ENCODE measurements at regions not wholly inside any gene's neighbourhood (a gene's known extent, or its start where the extent isn't known, plus 50 kb on each side); places are given as distances from the start of the nearest gene placed in this dataset.

- Histone ChIP-seq H2AK9ac (replicated peaks; ENCODE audit: low read depth, low read length, poor library complexity) (no peak overlapping the region), H3K36me3 (ENCODE audit: control insufficient read depth, insufficient read depth, low read length) (no peaks in the 10 kb centered on the region), H3K18ac (ENCODE audit: low read depth, low read length) (no peak overlapping the region), H3K4me2 (ENCODE audit: low read depth, low read length) (no peak overlapping the region), H3K23ac (ENCODE audit: low read depth, low read length) (no peak overlapping the region), H2AFZ (replicated peaks; ENCODE audit: low read length, poor library complexity) (no peak overlapping the region), H2BK120ac (ENCODE audit: low read depth, low read length) (no peak overlapping the region), H3K4ac (ENCODE audit: low read depth, low read length) (no peak overlapping the region), H3K4me1 (ENCODE audit: control insufficient read depth, insufficient read depth, low read length) (no peaks in the 10 kb centered on the region), H3K9ac (ENCODE audit: low read depth, low read length) (no peak overlapping the region), H3K4me3 (ENCODE audit: insufficient read depth, low read depth, low read length) (no peak overlapping the region), H3K79me1 (ENCODE audit: low read depth in 1 of 2, low read length in 2 of 2) (no peaks in the 10 kb centered on the region), H3K9me3 (ENCODE audit: control insufficient read depth, insufficient read depth, low read length) (no peaks in the 10 kb centered on the region; the same call in 1 of the 2 replicates), H3K14ac (replicated peaks; ENCODE audit: low read depth, low read length) (no peak overlapping the region), H2BK15ac (ENCODE audit: low read depth, low read length) (no peak overlapping the region), H4K20me1 (ENCODE audit: insufficient read depth, low read length) (no peaks in the 10 kb centered on the region), H2BK5ac (ENCODE audit: low read depth, low read length, poor library complexity, severe bottlenecking) (no peak overlapping the region), H4K5ac (ENCODE audit: low read depth, low read length) (no peak overlapping the region), H3K56ac (ENCODE audit: extremely low read depth, insufficient read depth, low read length) (no peak overlapping the region), H3K27ac (ENCODE audit: insufficient read depth, low read length) (no peak overlapping the region), H2BK20ac (ENCODE audit: low read depth, low read length) (no peak overlapping the region), H3K27me3 (ENCODE audit: control insufficient read depth, insufficient read depth, low read length) (no peaks in the 10 kb centered on the region), H3K9me1 (ENCODE audit: insufficient read depth, low read length) (no peaks in the 10 kb centered on the region), H4K91ac (ENCODE audit: insufficient read depth, low read depth, low read length) (no peak overlapping the region), H2AK5ac (ENCODE audit: low read depth, low read length) (no peak overlapping the region), H4K8ac (ENCODE audit: low read depth in 2 of 2, low read length in 2 of 2) (no peak overlapping the region)
- in situ Hi-C loops (cut with MboI; ENCODE audit: low sequenced_read_pairs), result no loop called here
- no peak for ATAC-seq (ENCODE audit: low read depth)
- dilution Hi-C loops (cut with HindIII; ENCODE audit: low sequenced_read_pairs, unreplicated experiment), result no loop called here
- no CpG with 5 or more reads among the region's 4 CpGs for WGBS, 2 experiments (ENCODE audit: extremely low coverage in 2 of 2, insufficient read length in 1 of 2)
- no TSS peak for BruUV-seq (replicated peaks)
- CTCF ChIA-PET, result no interaction called here
- intact Hi-C loops (cut with micrococcal nuclease), result no loop called here
- POLR2A ChIA-PET (ENCODE audit: unreplicated experiment), result no interaction called here
- TF ChIP-seq RCOR1 (IDR thresholded peaks at IDR 0.05; ENCODE audit: insufficient replicate concordance, low read length), result no peak
- no peak for TF ChIP-seq MAZ (IDR thresholded peaks at IDR 0.05; ENCODE audit: borderline replicate concordance, low read depth, low read length)
- TF ChIP-seq MAFK (IDR thresholded peaks at IDR 0.05; ENCODE audit: low read depth, low read length), result no peak
- TF ChIP-seq BHLHE40 (IDR thresholded peaks at IDR 0.05; ENCODE audit: low read depth, low read length), result no peak
- no peak for TF ChIP-seq RAD21 (IDR thresholded peaks at IDR 0.05; ENCODE audit: low read length)
- TF ChIP-seq POLR2A (IDR thresholded peaks at IDR 0.05; ENCODE audit: low read depth, low read length), result no peak
- TF ChIP-seq CEBPB (IDR thresholded peaks at IDR 0.05; ENCODE audit: low read depth, low read length), result no peak
- TF ChIP-seq CTCF (conservative IDR thresholded peaks at IDR 0.05; ENCODE audit: low read depth, low read length), result no peak
- TF ChIP-seq SMC3 (IDR thresholded peaks at IDR 0.05; ENCODE audit: low read depth, low read length), result no peak
- no peak for TF ChIP-seq MXI1 (IDR thresholded peaks at IDR 0.05; ENCODE audit: borderline replicate concordance, low read depth, low read length)
- TF ChIP-seq FOS (IDR thresholded peaks at IDR 0.05; ENCODE audit: low read depth, low read length), result no peak
- no peak for TF ChIP-seq ELK1 (IDR thresholded peaks at IDR 0.05; ENCODE audit: borderline replicate concordance, low read depth, low read length)
- no peak for TF ChIP-seq USF2 (IDR thresholded peaks at IDR 0.05; ENCODE audit: low read depth, low read length)
- TF ChIP-seq CHD1 (IDR thresholded peaks at IDR 0.05; ENCODE audit: low read depth, low read length), result no peak
- TF ChIP-seq NFE2L2 (IDR thresholded peaks at IDR 0.05; ENCODE audit: low read depth, low read length), result no peak
- TF ChIP-seq RFX5 (IDR thresholded peaks at IDR 0.05; ENCODE audit: low read depth, low read length), result no peak
- DNase-seq, result no peak
Observed at GRCh38 chr10:14431868-14432267, 101.1 kb upstream of the FRMD4A start.

Measured in IMR-90 (cell line).